ENCODE measurements at regions not wholly inside any gene's neighbourhood (a gene's known extent, or its start where the extent isn't known, plus 50 kb on each side); places are given as distances from the start of the nearest gene placed in this dataset.

DNA sequence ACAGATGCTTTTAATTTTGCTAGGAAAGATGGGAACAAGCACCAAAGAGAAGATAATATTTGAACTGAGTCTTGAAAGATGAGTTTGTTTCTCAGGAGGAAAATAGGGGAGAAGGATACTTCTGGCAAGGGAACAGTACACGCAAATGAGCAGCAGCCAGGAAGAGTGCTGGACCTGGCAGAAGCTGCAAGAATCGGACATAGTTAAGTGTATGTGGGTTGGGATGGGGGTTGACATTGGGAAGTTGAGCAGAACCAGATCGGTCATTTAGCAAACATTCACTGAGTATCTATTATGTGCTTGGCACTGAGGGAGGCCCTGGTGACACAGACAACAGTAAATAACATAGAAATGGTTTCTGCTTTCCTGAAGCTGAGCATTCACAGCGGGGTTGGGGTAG, 198.8 kb downstream of the PLPP3 start:
- TF ChIP-seq, protein P1, sequence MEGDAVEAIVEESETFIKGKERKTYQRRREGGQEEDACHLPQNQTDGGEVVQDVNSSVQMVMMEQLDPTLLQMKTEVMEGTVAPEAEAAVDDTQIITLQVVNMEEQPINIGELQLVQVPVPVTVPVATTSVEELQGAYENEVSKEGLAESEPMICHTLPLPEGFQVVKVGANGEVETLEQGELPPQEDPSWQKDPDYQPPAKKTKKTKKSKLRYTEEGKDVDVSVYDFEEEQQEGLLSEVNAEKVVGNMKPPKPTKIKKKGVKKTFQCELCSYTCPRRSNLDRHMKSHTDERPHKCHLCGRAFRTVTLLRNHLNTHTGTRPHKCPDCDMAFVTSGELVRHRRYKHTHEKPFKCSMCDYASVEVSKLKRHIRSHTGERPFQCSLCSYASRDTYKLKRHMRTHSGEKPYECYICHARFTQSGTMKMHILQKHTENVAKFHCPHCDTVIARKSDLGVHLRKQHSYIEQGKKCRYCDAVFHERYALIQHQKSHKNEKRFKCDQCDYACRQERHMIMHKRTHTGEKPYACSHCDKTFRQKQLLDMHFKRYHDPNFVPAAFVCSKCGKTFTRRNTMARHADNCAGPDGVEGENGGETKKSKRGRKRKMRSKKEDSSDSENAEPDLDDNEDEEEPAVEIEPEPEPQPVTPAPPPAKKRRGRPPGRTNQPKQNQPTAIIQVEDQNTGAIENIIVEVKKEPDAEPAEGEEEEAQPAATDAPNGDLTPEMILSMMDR (IDR thresholded peaks at IDR 0.05) = no peak
- no peak for TF ChIP-seq EZH2 (IDR thresholded peaks at IDR 0.05)
- no peak for TF ChIP-seq EZH2phosphoT487 (IDR thresholded peaks at IDR 0.05)

Measured in neural progenitor cell (in vitro differentiated cells).